ENCODE measurements at regions not wholly inside any gene's neighbourhood (a gene's known extent, or its start where the extent isn't known, plus 50 kb on each side); places are given as distances from the start of the nearest gene placed in this dataset.
A peak's percentile ranks its signal among the peaks of the same experiment; 100 is the strongest.

- no peak overlapping the region for H2BK5ac ChIP-seq (ENCODE audit: insufficient read length, low read length)
- no peak overlapping the region for H3K56ac ChIP-seq (ENCODE audit: insufficient read length, low read depth, low read length)
- H3K27ac ChIP-seq (ENCODE audit: insufficient read length, low read depth, low read length): no peak overlapping the region
- H3K9me3 ChIP-seq (ENCODE audit: control insufficient read depth, low read depth, low read length): no peaks in the 10 kb centered on the region
- TF ChIP-seq CTCF (conservative IDR thresholded peaks at IDR 0.05): no peak
- H3K36me3 Mint-ChIP-seq (ENCODE audit: insufficient read depth in 1 of 3, low read depth in 3 of 3): no peaks in the 10 kb centered on the region; a peak in 1 of 7 replicates
- no peak overlapping the region for H4K8ac ChIP-seq (replicated peaks; ENCODE audit: insufficient read length, low read depth, low read length)
- H3T11ph ChIP-seq (ENCODE audit: low read length): no peak overlapping the region
- H2BK15ac ChIP-seq (ENCODE audit: low read depth, low read length): no peak overlapping the region
- DNase-seq: no peak
- H3K9ac ChIP-seq (ENCODE audit: extremely low read depth, insufficient read length, low read length): no peak overlapping the region
- H3K23ac ChIP-seq (ENCODE audit: insufficient read length, low read depth, low read length): no peak overlapping the region
- no peaks in the 10 kb centered on the region for H4K20me1 ChIP-seq (ENCODE audit: control insufficient read depth, insufficient read depth, insufficient read length)
- H4K5ac ChIP-seq (ENCODE audit: insufficient read length, low read depth, low read length): no peak overlapping the region
- H2AFZ ChIP-seq (ENCODE audit: low read length): no peak overlapping the region
- no peaks in the 10 kb centered on the region; the same call in 1 of the 2 replicates for H3K4me1 ChIP-seq (ENCODE audit: insufficient read depth, low read length)
- no peak overlapping the region; a peak in 1 of 7 replicates for H3K27ac Mint-ChIP-seq
- no peak overlapping the region for H3K4ac ChIP-seq (ENCODE audit: low read depth, low read length)
- H2BK120ac ChIP-seq (ENCODE audit: low read depth, low read length, poor library complexity, severe bottlenecking): no peak overlapping the region
- WGBS (ENCODE audit: extremely low coverage, insufficient read length, low lambda C conversion rate): no CpG with 5 or more reads among the region's 11 CpGs
- H3K79me2 ChIP-seq (ENCODE audit: insufficient read depth, low read length): no peaks in the 10 kb centered on the region
- no peak overlapping the region for H3K4me3 Mint-ChIP-seq
- no peaks in the 10 kb centered on the region for H3K23me2 ChIP-seq (ENCODE audit: insufficient read length, low read depth, low read length, poor library complexity, severe bottlenecking)
- no peak overlapping the region for H2BK12ac ChIP-seq (ENCODE audit: insufficient read length, low read depth, low read length)
- no peak overlapping the region for H2BK20ac ChIP-seq (ENCODE audit: low read depth, low read length, poor library complexity, severe bottlenecking)
- no peaks in the 10 kb centered on the region for H3K79me1 ChIP-seq (ENCODE audit: insufficient read depth, low read depth, low read length, poor library complexity, severe bottlenecking)
- no peak overlapping the region for H3K18ac ChIP-seq (ENCODE audit: insufficient read length, low read depth, low read length)
- peaks cover 25 to 26% of the 10 kb centered on the region in 2 experiments for H3K4me1 Mint-ChIP-seq
- 0 out of 2 replicates have a peak, but pooled peaks cover 2% of the 10 kb centered on the region for H3K27me3 ChIP-seq (ENCODE audit: insufficient read depth, low read length)
- no peaks in the 10 kb centered on the region; a peak in 1 of 5 replicates for H3K9me3 Mint-ChIP-seq
- H4K91ac ChIP-seq (ENCODE audit: insufficient read length, low read depth, low read length): no peak overlapping the region
- no peak overlapping the region for H2AK5ac ChIP-seq (ENCODE audit: insufficient read length, low read length)
- H3K27me3 Mint-ChIP-seq (ENCODE audit: low read depth): peaks cover 2% of the 10 kb centered on the region
- no peak overlapping the region for H3K4me2 ChIP-seq (ENCODE audit: insufficient read depth, insufficient read length, low read length)
- H3K14ac ChIP-seq (ENCODE audit: insufficient read depth, low read length): peak overlapping the region; percentile 62; the same call in 1 of the 2 replicates
Measured at GRCh38 chr20:56716806-56717205, 87.7 kb downstream of the TFAP2C start.
